NB4 (cell line): ENCODE measurements at regions not wholly inside any gene's neighbourhood (a gene's known extent, or its start where the extent isn't known, plus 50 kb on each side); places are given as distances from the start of the nearest gene placed in this dataset.
A peak's percentile ranks its signal among the peaks of the same experiment; 100 is the strongest.

ENCODE experiments used
- DNase-seq: peaks from one replicate; pipeline ENCODE4 v3.0.0; 2010; ENCODE audit warnings: low read depth
- H3K4me3 ChIP-seq: one replicate; pipeline ENCODE4 v1.5.1; 2011; ENCODE audit warnings: mild to moderate bottlenecking, low read depth, low read length, moderate library complexity
- MAX ChIP-seq: IDR thresholded peaks from 2 replicates; pipeline ENCODE4 v1.6.1; 2011; ENCODE audit warnings: low read depth, low read length
- MYC ChIP-seq: IDR thresholded peaks from 2 replicates; pipeline ENCODE4 v1.6.1; 2011; ENCODE audit warnings: low read depth, low read length
- POLR2A ChIP-seq: IDR thresholded peaks from 2 replicates; pipeline ENCODE4 v1.6.1; 2011; ENCODE audit warnings: mild to moderate bottlenecking; ENCODE audit not compliant: insufficient read length; ENCODE audit errors: extremely low read depth
- TF ChIP-seq, protein P1 (sequence below): IDR thresholded peaks from one replicate; pipeline ENCODE4 v1.5.1; 2012; ENCODE audit warnings: low read depth, low read length

GRCh38 chr16:17828012-17828411 lies 357.3 kb upstream of the XYLT1 start:
- H3K4me3 ChIP-seq: no peak overlapping the region
- DNase-seq: peak; percentile 2
- TF ChIP-seq POLR2A: no peak
- no peak for TF ChIP-seq MYC
- no peak for TF ChIP-seq MAX
- TF ChIP-seq, protein P1, sequence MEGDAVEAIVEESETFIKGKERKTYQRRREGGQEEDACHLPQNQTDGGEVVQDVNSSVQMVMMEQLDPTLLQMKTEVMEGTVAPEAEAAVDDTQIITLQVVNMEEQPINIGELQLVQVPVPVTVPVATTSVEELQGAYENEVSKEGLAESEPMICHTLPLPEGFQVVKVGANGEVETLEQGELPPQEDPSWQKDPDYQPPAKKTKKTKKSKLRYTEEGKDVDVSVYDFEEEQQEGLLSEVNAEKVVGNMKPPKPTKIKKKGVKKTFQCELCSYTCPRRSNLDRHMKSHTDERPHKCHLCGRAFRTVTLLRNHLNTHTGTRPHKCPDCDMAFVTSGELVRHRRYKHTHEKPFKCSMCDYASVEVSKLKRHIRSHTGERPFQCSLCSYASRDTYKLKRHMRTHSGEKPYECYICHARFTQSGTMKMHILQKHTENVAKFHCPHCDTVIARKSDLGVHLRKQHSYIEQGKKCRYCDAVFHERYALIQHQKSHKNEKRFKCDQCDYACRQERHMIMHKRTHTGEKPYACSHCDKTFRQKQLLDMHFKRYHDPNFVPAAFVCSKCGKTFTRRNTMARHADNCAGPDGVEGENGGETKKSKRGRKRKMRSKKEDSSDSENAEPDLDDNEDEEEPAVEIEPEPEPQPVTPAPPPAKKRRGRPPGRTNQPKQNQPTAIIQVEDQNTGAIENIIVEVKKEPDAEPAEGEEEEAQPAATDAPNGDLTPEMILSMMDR: no peak

DNA sequence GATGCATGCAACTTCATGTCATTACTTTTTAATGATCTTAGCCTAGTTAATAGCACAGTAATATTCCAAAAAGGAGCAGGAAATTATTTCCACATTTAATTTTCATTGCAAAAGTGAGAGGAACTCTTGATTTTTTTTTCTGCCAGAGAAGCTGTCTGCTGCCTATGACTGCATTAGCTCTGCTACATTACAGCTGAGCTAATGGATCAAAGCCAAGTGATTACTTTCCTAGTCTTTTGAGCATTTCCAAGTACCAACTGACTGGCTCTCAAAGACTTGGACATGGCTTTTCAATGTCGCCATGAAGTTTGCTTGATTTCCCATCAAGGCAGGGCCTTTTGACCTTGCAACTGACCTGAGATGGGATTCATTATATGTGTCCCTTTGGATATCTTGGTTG lies 356.6 kb upstream of the XYLT1 start:
- no peak overlapping the region for H3K4me3 ChIP-seq
- TF ChIP-seq MAX (no peak), POLR2A (no peak), MYC (no peak)
- TF ChIP-seq, protein P1: no peak
- DNase-seq: no peak

DNA sequence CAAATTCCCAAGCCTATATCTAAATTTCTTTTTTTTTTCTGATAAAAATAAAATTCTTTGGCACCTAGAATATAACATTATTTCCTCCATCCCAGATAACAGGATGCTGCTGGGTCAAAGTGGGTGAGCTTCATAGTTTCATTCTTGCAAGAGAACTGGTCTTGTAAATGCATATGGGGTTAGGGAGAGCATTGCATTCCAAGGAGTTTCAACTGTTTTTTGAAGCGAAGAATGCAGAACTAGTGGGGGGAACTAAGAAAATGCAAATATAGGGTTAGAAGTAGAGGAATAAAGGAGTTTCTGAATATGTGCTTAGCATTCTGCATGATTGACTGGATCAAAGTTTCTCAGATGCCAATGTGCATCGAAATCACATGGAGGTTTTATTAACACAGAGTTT lies 347.2 kb upstream of the XYLT1 start:
- H3K4me3 ChIP-seq: no peak overlapping the region
- DNase-seq: no peak

GRCh38 chr16:17817260-17817659 lies 346.5 kb upstream of the XYLT1 start:
- no peak for DNase-seq
- no peak overlapping the region for H3K4me3 ChIP-seq
- TF ChIP-seq MAX (no peak), POLR2A (no peak), MYC (no peak)
- TF ChIP-seq, protein P1: no peak

More for the DNA sequence above, 347.2 kb upstream of the XYLT1 start:
- no peak for TF ChIP-seq MAX
- no peak for TF ChIP-seq POLR2A
- TF ChIP-seq MYC: no peak
- TF ChIP-seq, protein P1: no peak

GRCh38 chr16:17812771-17813170 lies 342.0 kb upstream of the XYLT1 start:
- no peak for TF ChIP-seq MYC
- TF ChIP-seq MAX: no peak
- TF ChIP-seq, protein P1: no peak
- TF ChIP-seq POLR2A: no peak
- H3K4me3 ChIP-seq: no peak overlapping the region

GRCh38 chr16:17804857-17805256 lies 334.1 kb upstream of the XYLT1 start:
- no peak overlapping the region for H3K4me3 ChIP-seq
- DNase-seq: no peak
- TF ChIP-seq MAX (no peak), MYC (no peak), POLR2A (no peak)
- TF ChIP-seq, protein P1: no peak

More at GRCh38 chr16:17812771-17813170, 342.0 kb upstream of the XYLT1 start:
- no peak for DNase-seq
